ENCODE measurements at regions not wholly inside any gene's neighbourhood (a gene's known extent, or its start where the extent isn't known, plus 50 kb on each side); places are given as distances from the start of the nearest gene placed in this dataset.

DNA sequence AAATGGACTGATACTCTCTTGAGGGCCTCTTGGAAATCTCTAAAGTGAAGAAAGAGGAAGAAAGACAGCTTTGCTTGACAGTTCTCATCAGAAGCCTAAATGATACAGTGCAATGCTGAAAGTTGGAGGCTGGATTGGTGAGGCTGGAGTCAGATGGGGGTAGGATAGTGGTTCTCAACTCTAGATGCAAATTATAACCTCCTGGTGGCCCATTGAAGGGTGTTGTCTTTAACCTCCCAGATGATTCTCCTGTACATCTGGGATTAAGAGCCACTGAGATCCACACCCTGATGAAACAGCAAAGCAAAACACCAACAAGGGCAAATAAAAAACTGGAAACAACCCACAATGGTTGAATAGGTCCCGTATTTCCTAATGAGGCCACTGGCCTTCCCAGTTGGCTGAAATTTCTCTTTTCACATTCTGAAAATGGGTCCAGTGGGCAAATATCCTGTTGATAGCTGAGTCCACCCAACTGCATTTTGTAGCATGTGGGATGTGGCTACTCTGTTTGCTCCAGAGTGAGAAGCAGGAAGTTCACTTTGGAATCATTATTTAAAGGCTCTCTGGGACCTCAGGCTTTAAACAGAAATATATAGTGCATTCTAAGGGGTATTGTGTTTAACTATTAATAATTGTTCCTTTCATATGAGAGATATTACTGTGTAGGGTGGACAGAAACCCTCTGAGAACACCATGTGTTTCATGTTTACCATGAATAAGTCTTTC, 208.1 kb downstream of the SOX4 start:
- no peaks in the 10 kb centered on the region for H3K9me3 ChIP-seq (ENCODE audit: control extremely low read depth in 1 of 5, control insufficient read depth in 4 of 5, insufficient read depth in 2 of 5, low read depth in 1 of 5, low read length in 4 of 5)
- no peak overlapping the region for H3K4me3 ChIP-seq (ENCODE audit: control insufficient read depth in 1 of 7, extremely low read depth in 1 of 7, insufficient read depth in 4 of 7, low read depth in 2 of 7, low read length in 6 of 7)
- peak in 1 of 3 donors; percentile 5 for DNase-seq
- CTCF ChIA-PET, result no interaction called here
- H3K36me3 ChIP-seq (ENCODE audit: control insufficient read depth in 4 of 4, insufficient read depth in 4 of 4, low read length in 3 of 4), result peaks cover 0 to 12% (median 6%) of the 10 kb centered on the region in 4 experiments
- POLR2A ChIA-PET, result no interaction called here
- WGBS (ENCODE audit: insufficient coverage), result 100% methylated on average over 1 of the region's 1 CpG
- H3K27me3 ChIP-seq (replicated peaks in 2 of 5; ENCODE audit: control insufficient read depth in 4 of 5, insufficient read depth in 5 of 5, low read length in 4 of 5), result no peaks in the 10 kb centered on the region
- H3K27ac ChIP-seq (ENCODE audit: insufficient read depth in 1 of 2, low read depth in 1 of 2, low read length in 2 of 2, poor library complexity in 1 of 2, severe bottlenecking in 2 of 2), result no peak overlapping the region
- H3K4me1 ChIP-seq (ENCODE audit: control extremely low read depth in 1 of 4, control insufficient read depth in 4 of 4, insufficient read depth in 4 of 4, low read length in 3 of 4), result peaks cover 0 to 2% (median 0%) of the 10 kb centered on the region in 4 experiments

DNA sequence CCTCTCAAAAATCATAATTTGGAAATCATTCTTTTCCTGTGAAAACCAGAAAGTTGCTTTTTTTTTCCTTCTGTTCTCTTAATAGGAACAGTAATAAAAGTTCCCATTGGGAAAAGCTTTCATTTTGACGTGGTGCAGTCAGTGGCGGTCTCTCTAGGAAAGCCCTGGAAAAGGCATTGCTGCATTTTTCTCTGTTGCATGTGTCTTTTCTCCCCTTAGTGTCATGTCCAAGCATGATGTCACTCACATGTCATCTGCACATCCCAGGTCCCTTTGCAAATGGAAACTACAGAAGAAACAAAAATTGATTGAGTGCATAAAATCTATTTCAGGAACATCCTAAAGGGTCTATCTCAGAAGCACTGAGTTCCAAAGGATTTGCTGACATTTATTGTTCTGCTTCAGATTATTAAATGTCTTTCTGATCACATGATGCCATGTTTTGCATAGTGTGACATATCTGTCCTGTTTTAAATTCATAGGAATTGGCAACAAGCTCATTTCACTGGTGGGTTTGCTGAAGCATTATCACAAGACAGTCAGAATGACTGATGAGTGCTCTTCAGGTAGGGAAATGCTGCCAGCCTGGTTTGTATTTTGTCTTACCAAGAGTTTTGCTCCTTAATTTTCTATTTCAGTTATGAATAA, 208.7 kb downstream of the SOX4 start:
- no peaks in the 10 kb centered on the region for H3K27me3 ChIP-seq (replicated peaks in 2 of 5; ENCODE audit: control insufficient read depth in 4 of 5, insufficient read depth in 5 of 5, low read length in 4 of 5)
- POLR2A ChIA-PET, result no interaction called here
- peaks cover 0 to 2% (median 0%) of the 10 kb centered on the region in 4 experiments for H3K4me1 ChIP-seq (ENCODE audit: control extremely low read depth in 1 of 4, control insufficient read depth in 4 of 4, insufficient read depth in 4 of 4, low read length in 3 of 4)
- 100% methylated on average over 2 of the region's 2 CpGs for WGBS (ENCODE audit: insufficient coverage)
- no peaks in the 10 kb centered on the region for H3K9me3 ChIP-seq (ENCODE audit: control extremely low read depth in 1 of 5, control insufficient read depth in 4 of 5, insufficient read depth in 2 of 5, low read depth in 1 of 5, low read length in 4 of 5)
- no peak overlapping the region for H3K4me3 ChIP-seq (ENCODE audit: control insufficient read depth in 1 of 7, extremely low read depth in 1 of 7, insufficient read depth in 4 of 7, low read depth in 2 of 7, low read length in 6 of 7)
- H3K36me3 ChIP-seq (ENCODE audit: control insufficient read depth in 4 of 4, insufficient read depth in 4 of 4, low read length in 3 of 4), result peaks cover 0 to 12% (median 6%) of the 10 kb centered on the region in 4 experiments
- CTCF ChIA-PET, result interaction anchor here (1.6 kb wide), 1 partner anchor 45 kb away, joined by 3 read pairs; no protein-coding TSS in a partner anchor
- DNase-seq, result no peak
- no peak overlapping the region for H3K27ac ChIP-seq (ENCODE audit: insufficient read depth in 1 of 2, low read depth in 1 of 2, low read length in 2 of 2, poor library complexity in 1 of 2, severe bottlenecking in 2 of 2)

DNA sequence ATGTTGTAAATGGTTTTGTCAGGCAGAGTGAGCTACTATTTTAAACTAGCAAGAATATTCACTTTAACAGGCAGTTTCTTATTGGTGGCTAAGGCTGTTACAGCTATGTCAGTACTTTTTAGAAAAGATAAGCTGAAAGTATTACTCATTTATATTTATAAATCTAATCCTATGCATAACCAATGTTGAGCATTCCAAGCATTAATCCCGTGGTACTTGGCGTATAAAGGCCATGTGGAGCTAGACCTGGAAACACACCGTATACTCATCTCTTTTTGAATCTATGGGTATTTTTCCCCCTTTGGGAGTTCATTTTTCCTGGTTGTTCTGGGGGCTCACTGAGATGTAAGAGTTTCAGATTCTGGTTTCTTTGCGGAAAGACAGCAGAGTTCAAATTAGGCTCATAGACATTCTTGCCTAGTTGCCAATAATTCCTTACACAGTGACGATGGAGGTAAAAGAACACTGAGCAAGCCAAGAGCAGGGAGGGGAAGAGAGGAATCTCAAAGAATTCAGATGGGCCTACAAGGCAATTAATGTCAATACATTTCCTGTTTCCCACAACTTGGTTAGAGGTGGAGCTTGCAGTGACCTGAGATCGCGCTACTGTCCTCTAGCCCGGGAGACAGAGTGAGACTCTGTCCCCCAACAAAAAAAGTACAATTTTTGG, 211.5 kb downstream of the SOX4 start:
- H3K4me1 ChIP-seq (ENCODE audit: control extremely low read depth in 1 of 4, control insufficient read depth in 4 of 4, insufficient read depth in 4 of 4, low read length in 3 of 4), result peaks cover 0 to 2% (median 0%) of the 10 kb centered on the region in 4 experiments
- ChIA-PET POLR2A (no interaction called here), CTCF (interaction anchor here (0.7 kb wide), 1 partner anchor 117 kb away, joined by 3 read pairs; no protein-coding TSS in a partner anchor)
- 93% methylated on average over 4 of the region's 8 CpGs for WGBS (ENCODE audit: insufficient coverage)
- H3K27ac ChIP-seq (ENCODE audit: insufficient read depth in 1 of 2, low read depth in 1 of 2, low read length in 2 of 2, poor library complexity in 1 of 2, severe bottlenecking in 2 of 2), result no peak overlapping the region
- H3K4me3 ChIP-seq (ENCODE audit: control insufficient read depth in 1 of 7, extremely low read depth in 1 of 7, insufficient read depth in 4 of 7, low read depth in 2 of 7, low read length in 6 of 7), result no peak overlapping the region
- H3K27me3 ChIP-seq (replicated peaks in 2 of 5; ENCODE audit: control insufficient read depth in 4 of 5, insufficient read depth in 5 of 5, low read length in 4 of 5), result no peaks in the 10 kb centered on the region
- peaks cover 0 to 18% (median 10%) of the 10 kb centered on the region in 4 experiments for H3K36me3 ChIP-seq (ENCODE audit: control insufficient read depth in 4 of 4, insufficient read depth in 4 of 4, low read length in 3 of 4)
- DNase-seq, result no peak
- no peaks in the 10 kb centered on the region for H3K9me3 ChIP-seq (ENCODE audit: control extremely low read depth in 1 of 5, control insufficient read depth in 4 of 5, insufficient read depth in 2 of 5, low read depth in 1 of 5, low read length in 4 of 5)

DNA sequence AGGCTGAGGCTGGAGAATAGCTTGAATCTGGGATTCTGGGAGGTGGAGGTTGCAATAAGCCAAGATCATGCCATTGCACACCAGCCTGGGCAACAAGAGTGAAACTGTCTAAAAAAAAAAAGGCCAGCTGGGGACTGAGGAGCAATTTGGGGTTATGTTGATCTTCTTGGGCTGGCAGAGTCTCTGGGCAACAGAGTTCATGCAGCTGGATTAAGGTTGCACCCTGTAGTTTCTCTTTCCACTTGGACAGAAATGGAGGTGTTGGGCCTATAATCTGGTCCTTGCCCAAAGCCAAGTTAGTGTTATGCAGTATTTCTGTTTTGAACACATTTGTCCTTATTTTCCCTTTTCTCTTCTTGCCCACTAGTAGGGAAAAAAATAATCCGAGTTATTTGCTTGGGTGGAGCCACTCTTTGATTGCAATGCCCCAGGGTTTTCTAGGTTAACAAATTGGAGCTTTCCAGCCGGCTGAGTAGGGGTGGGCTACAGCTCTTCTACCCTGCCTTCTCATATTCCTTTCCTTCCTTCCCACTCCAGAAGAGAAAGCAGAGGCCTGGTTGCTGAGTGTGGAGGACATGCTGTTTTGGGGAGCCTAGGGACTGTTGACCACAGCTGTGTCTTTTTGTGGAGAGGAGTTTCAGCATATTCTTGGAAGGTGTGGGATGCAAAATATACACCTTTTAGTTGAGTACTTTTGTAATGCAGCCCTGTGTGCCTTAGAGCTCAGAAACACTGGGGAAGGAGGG, 213.9 kb downstream of the SOX4 start:
- Histone ChIP-seq H3K9me3 (ENCODE audit: control extremely low read depth in 1 of 5, control insufficient read depth in 4 of 5, insufficient read depth in 2 of 5, low read depth in 1 of 5, low read length in 4 of 5) (no peaks in the 10 kb centered on the region), H3K27ac (ENCODE audit: insufficient read depth in 1 of 2, low read depth in 1 of 2, low read length in 2 of 2, poor library complexity in 1 of 2, severe bottlenecking in 2 of 2) (no peak overlapping the region), H3K4me3 (ENCODE audit: control insufficient read depth in 1 of 7, extremely low read depth in 1 of 7, insufficient read depth in 4 of 7, low read depth in 2 of 7, low read length in 6 of 7) (no peak overlapping the region), H3K27me3 (replicated peaks in 2 of 5; ENCODE audit: control insufficient read depth in 4 of 5, insufficient read depth in 5 of 5, low read length in 4 of 5) (no peaks in the 10 kb centered on the region), H3K36me3 (ENCODE audit: control insufficient read depth in 4 of 4, insufficient read depth in 4 of 4, low read length in 3 of 4) (peaks cover 0 to 18% (median 8%) of the 10 kb centered on the region in 4 experiments), H3K4me1 (ENCODE audit: control extremely low read depth in 1 of 4, control insufficient read depth in 4 of 4, insufficient read depth in 4 of 4, low read length in 3 of 4) (peaks cover 0 to 7% (median 2%) of the 10 kb centered on the region in 4 experiments)
- ChIA-PET CTCF (no interaction called here), POLR2A (no interaction called here)
- WGBS (ENCODE audit: insufficient coverage), result 100% methylated on average over 1 of the region's 2 CpGs
- DNase-seq, result no peak

DNA sequence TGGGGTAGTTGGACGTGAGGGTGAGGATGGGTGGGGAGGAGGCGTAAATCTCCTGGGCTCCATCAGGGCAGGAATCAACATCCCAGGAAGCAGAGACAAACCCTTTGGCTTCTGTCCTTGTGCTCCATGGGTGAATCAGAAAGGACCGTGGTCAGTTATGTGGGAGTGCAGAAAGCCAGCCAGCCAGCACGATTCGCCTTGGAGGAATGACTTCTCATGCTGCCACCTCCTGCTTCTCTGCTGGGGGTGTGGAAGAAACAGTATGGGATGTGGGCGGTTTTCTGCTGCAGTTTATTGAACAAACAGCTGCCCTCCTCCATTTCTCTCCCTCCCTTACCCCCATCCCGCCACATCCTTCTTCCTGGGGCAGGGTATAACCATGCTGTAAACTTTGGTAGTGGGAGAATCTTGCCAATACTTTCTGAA, 214.5 kb downstream of the SOX4 start:
- CTCF ChIA-PET, result no interaction called here

DNA sequence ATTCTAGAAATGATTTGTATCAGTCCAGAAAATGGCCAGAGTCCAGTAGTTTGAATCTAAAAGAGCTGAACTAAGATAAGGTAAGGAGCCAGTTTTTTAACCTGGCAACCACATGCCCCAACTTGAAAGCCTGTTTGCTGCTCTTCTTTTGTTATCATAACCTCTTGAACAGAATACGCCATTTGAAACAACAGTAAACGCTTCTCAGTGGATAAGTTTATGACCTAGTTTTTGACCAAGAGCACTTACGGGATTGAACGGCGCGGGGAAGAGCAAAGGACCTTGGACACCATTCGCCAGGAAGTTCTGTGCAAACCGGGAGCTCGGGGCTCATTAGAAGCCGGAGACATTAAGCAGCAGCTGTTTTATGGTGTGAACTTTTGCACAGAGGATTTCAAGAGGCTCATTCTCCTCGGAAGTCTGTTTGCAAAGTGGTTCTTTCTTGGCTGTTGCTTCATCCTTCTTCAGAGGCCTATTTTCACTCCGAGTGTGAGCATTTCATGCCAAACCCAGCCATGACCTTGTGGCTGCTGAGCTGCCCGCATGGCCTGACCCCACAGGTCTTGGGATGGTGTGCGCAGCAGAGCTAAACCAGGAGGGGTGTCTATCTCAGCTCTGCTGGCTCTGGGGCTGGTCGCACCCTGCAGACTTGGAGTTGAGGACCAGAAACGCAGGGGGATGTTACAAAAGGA, 215.1 kb downstream of the SOX4 start:
- Histone ChIP-seq H3K27ac (ENCODE audit: insufficient read depth in 1 of 2, low read depth in 1 of 2, low read length in 2 of 2, poor library complexity in 1 of 2, severe bottlenecking in 2 of 2) (no peak overlapping the region), H3K4me3 (ENCODE audit: control insufficient read depth in 1 of 7, extremely low read depth in 1 of 7, insufficient read depth in 4 of 7, low read depth in 2 of 7, low read length in 6 of 7) (no peak overlapping the region), H3K9me3 (ENCODE audit: control extremely low read depth in 1 of 5, control insufficient read depth in 4 of 5, insufficient read depth in 2 of 5, low read depth in 1 of 5, low read length in 4 of 5) (no peaks in the 10 kb centered on the region), H3K27me3 (replicated peaks in 2 of 5; ENCODE audit: control insufficient read depth in 4 of 5, insufficient read depth in 5 of 5, low read length in 4 of 5) (no peaks in the 10 kb centered on the region), H3K36me3 (ENCODE audit: control insufficient read depth in 4 of 4, insufficient read depth in 4 of 4, low read length in 3 of 4) (peaks cover 0 to 23% (median 8%) of the 10 kb centered on the region in 4 experiments), H3K4me1 (ENCODE audit: control extremely low read depth in 1 of 4, control insufficient read depth in 4 of 4, insufficient read depth in 4 of 4, low read length in 3 of 4) (peaks cover 0 to 7% (median 2%) of the 10 kb centered on the region in 4 experiments)
- POLR2A ChIA-PET, result no interaction called here
- CTCF ChIA-PET, result no interaction called here
- no peak for DNase-seq
- WGBS (ENCODE audit: insufficient coverage), result 98% methylated on average over 16 of the region's 16 CpGs

More for the DNA sequence above, 214.5 kb downstream of the SOX4 start:
- Histone ChIP-seq H3K27me3 (replicated peaks in 2 of 5; ENCODE audit: control insufficient read depth in 4 of 5, insufficient read depth in 5 of 5, low read length in 4 of 5) (no peaks in the 10 kb centered on the region), H3K4me3 (ENCODE audit: control insufficient read depth in 1 of 7, extremely low read depth in 1 of 7, insufficient read depth in 4 of 7, low read depth in 2 of 7, low read length in 6 of 7) (no peak overlapping the region), H3K4me1 (ENCODE audit: control extremely low read depth in 1 of 4, control insufficient read depth in 4 of 4, insufficient read depth in 4 of 4, low read length in 3 of 4) (peaks cover 0 to 7% (median 2%) of the 10 kb centered on the region in 4 experiments), H3K36me3 (ENCODE audit: control insufficient read depth in 4 of 4, insufficient read depth in 4 of 4, low read length in 3 of 4) (peaks cover 0 to 18% (median 8%) of the 10 kb centered on the region in 4 experiments), H3K9me3 (ENCODE audit: control extremely low read depth in 1 of 5, control insufficient read depth in 4 of 5, insufficient read depth in 2 of 5, low read depth in 1 of 5, low read length in 4 of 5) (no peaks in the 10 kb centered on the region), H3K27ac (ENCODE audit: insufficient read depth in 1 of 2, low read depth in 1 of 2, low read length in 2 of 2, poor library complexity in 1 of 2, severe bottlenecking in 2 of 2) (no peak overlapping the region)
- POLR2A ChIA-PET, result no interaction called here
- no peak for DNase-seq
- WGBS (ENCODE audit: insufficient coverage), result no CpG with 5 or more reads among the region's 7 CpGs
